ENCODE measurements at regions not wholly inside any gene's neighbourhood (a gene's known extent, or its start where the extent isn't known, plus 50 kb on each side); places are given as distances from the start of the nearest gene placed in this dataset.

- TF ChIP-seq CTCF (IDR thresholded peaks at IDR 0.05) = no peak
- TF ChIP-seq REST (IDR thresholded peaks at IDR 0.05; ENCODE audit: insufficient read depth in 1 of 2, low read depth in 2 of 2, low read length in 1 of 2) = no peak
- no peak for TF ChIP-seq SIN3A (IDR thresholded peaks at IDR 0.05; ENCODE audit: borderline replicate concordance, insufficient read depth, low read depth, low read length)
- no peak for TF ChIP-seq POLR2AphosphoS5 (IDR thresholded peaks at IDR 0.05; ENCODE audit: low read depth, low read length)
- no peak for TF ChIP-seq TCF7L2 (IDR thresholded peaks at IDR 0.05; ENCODE audit: low read depth, low read length)
Observed at GRCh38 chr1:80776266-80776665, 1024.5 kb upstream of the ADGRL2 start.

All from Panc1 (cell line).